CD4-positive, alpha-beta T cell (primary cell): ENCODE measurements at regions not wholly inside any gene's neighbourhood (a gene's known extent, or its start where the extent isn't known, plus 50 kb on each side); places are given as distances from the start of the nearest gene placed in this dataset.

Source experiments
- ATAC-seq: fragments of 200-7000 bp; cut with Tn5 transposase; one replicate; pipeline ENCODE4 v1.10.0; 2022; ENCODE audit warnings: mild to moderate bottlenecking; ENCODE audit not compliant: poor library complexity
- CTCF ChIA-PET: fragments of 350-600 bp; sonication (Branson Sonifier 250); formaldehyde crosslinking; loops from one replicate; lab custom pipeline; 2021; ENCODE audit warnings: antibody characterized with exemption, inconsistent platforms; lab: Charles Lee
- POLR2A ChIA-PET: fragments of 350-600 bp; sonication (Branson Sonifier 250); formaldehyde crosslinking; loops from one replicate; lab custom pipeline; 2021; ENCODE audit warnings: antibody characterized with exemption, inconsistent platforms; lab: Charles Lee
- DNase-seq, 14 experiments: peaks; one replicate each; pipeline ENCODE4 v3.0.0-alpha.2; 2013 to 2020; ENCODE audit warnings: mixed read lengths in 2 of 14
- H3K27ac ChIP-seq, 2 donors: one replicate each; pipeline versions ENCODE4 v1.5.1 to v1.7.0; 2013; ENCODE audit warnings: low read length in 2 of 2, low read depth in 1 of 2, mild to moderate bottlenecking in 1 of 2
- H3K27me3 ChIP-seq, 2 experiments: 1 replicate in 1 of 2; 2 replicates in 1 of 2; pipeline versions ENCODE4 v1.6.1 to v1.7.0; 2013; ENCODE audit warnings: low read length in 2 of 2, control low read depth in 1 of 2, mild to moderate bottlenecking in 1 of 2, moderate library complexity in 1 of 2; ENCODE audit not compliant: insufficient read depth in 2 of 2, control insufficient read depth in 1 of 2
- H3K36me3 ChIP-seq: one replicate; pipeline ENCODE4 v1.6.1; 2013; ENCODE audit warnings: low read length, control low read depth; ENCODE audit not compliant: insufficient read depth
- H3K4me1 ChIP-seq: one replicate; pipeline ENCODE4 v1.6.1; 2013; ENCODE audit warnings: low read length, control low read depth; ENCODE audit not compliant: insufficient read depth
- H3K4me3 ChIP-seq: one replicate; pipeline ENCODE4 v1.5.1; 2013; ENCODE audit warnings: mild to moderate bottlenecking, low read length, moderate library complexity
- H3K9me3 ChIP-seq, 2 experiments: 1 replicate in 1 of 2; 2 replicates in 1 of 2; pipeline versions ENCODE4 v1.6.1 to v1.7.0; 2013; ENCODE audit warnings: low read length in 2 of 2, mild to moderate bottlenecking in 2 of 2, control low read depth in 1 of 2, moderate library complexity in 1 of 2; ENCODE audit not compliant: control insufficient read depth in 1 of 2, insufficient read depth in 1 of 2
- H3K27ac Mint-ChIP-seq: one replicate; pipeline ENCODE4 v1.8.0; 2020; ENCODE audit warnings: mixed read lengths
- H3K27me3 Mint-ChIP-seq: one replicate; pipeline ENCODE4 v1.8.0; 2021; ENCODE audit warnings: mixed read lengths
- H3K36me3 Mint-ChIP-seq: one replicate; pipeline ENCODE4 v1.8.0; 2021; ENCODE audit warnings: low read depth, mixed read lengths
- H3K4me1 Mint-ChIP-seq: one replicate; pipeline ENCODE4 v1.8.0; 2021; ENCODE audit warnings: low read depth, mixed read lengths
- H3K4me3 Mint-ChIP-seq: one replicate; pipeline ENCODE4 v1.8.0; 2020; ENCODE audit warnings: mild to moderate bottlenecking, mixed read lengths
- H3K9me3 Mint-ChIP-seq: one replicate; pipeline ENCODE4 v1.8.0; 2020; ENCODE audit warnings: mixed read lengths
- intact Hi-C, 2 experiments: fragments of 100-400 bp; cut with DNase I in 1 of 2; cut with micrococcal nuclease in 1 of 2; formaldehyde crosslinking; loops; one replicate each; pipeline versions ENCODE4 v1.15.1 to v1.9.0; 2023 to 2025; cut with DNase I, micrococcal nuclease
- TF ChIP-seq, protein P1 (sequence below): fragments of 200-600 bp; IDR thresholded peaks from one replicate; pipeline ENCODE4 v1.8.0; 2022; ENCODE audit warnings: antibody characterized with exemption, mild to moderate bottlenecking

DNA sequence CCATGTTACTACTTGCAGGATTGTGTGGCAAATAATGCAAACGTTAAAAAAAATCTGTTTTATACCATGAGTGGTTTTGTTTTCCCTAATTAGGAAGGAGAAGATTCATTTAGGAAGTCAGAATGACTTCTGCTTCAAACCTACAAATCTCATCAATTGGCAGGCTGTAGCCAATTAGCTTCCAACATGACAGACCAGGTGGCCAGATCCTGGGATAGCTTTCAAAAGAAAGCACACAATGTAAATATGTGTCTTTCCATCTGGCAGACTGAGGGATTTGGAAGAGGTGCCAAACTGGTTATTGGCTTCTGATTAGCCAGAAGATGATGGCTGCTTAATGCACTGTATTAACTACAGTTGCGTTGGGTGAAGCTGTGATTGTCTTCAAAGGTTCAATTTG is 432.8 kb downstream of the ANKRD50 start:
- Mint-ChIP-seq H3K27ac (no peak overlapping the region), H3K36me3 (no peaks in the 10 kb centered on the region), H3K4me3 (no peak overlapping the region), H3K9me3 (no peaks in the 10 kb centered on the region), H3K27me3 (no peaks in the 10 kb centered on the region), H3K4me1 (no peaks in the 10 kb centered on the region)
- H3K4me3 ChIP-seq, result no peak overlapping the region
- DNase-seq (no peak), ATAC-seq (no peak)
- H3K27ac ChIP-seq, result no peak overlapping the region
- H3K36me3 ChIP-seq, result no peaks in the 10 kb centered on the region
- H3K4me1 ChIP-seq, result no peaks in the 10 kb centered on the region
- ChIA-PET POLR2A (no interaction called here), CTCF (no interaction called here)
- H3K27me3 ChIP-seq, result no peaks in the 10 kb centered on the region
- H3K9me3 ChIP-seq, result no peaks in the 10 kb centered on the region
- intact Hi-C loops, result no loop called here
- TF ChIP-seq, protein P1, sequence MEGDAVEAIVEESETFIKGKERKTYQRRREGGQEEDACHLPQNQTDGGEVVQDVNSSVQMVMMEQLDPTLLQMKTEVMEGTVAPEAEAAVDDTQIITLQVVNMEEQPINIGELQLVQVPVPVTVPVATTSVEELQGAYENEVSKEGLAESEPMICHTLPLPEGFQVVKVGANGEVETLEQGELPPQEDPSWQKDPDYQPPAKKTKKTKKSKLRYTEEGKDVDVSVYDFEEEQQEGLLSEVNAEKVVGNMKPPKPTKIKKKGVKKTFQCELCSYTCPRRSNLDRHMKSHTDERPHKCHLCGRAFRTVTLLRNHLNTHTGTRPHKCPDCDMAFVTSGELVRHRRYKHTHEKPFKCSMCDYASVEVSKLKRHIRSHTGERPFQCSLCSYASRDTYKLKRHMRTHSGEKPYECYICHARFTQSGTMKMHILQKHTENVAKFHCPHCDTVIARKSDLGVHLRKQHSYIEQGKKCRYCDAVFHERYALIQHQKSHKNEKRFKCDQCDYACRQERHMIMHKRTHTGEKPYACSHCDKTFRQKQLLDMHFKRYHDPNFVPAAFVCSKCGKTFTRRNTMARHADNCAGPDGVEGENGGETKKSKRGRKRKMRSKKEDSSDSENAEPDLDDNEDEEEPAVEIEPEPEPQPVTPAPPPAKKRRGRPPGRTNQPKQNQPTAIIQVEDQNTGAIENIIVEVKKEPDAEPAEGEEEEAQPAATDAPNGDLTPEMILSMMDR, result no peak

DNA sequence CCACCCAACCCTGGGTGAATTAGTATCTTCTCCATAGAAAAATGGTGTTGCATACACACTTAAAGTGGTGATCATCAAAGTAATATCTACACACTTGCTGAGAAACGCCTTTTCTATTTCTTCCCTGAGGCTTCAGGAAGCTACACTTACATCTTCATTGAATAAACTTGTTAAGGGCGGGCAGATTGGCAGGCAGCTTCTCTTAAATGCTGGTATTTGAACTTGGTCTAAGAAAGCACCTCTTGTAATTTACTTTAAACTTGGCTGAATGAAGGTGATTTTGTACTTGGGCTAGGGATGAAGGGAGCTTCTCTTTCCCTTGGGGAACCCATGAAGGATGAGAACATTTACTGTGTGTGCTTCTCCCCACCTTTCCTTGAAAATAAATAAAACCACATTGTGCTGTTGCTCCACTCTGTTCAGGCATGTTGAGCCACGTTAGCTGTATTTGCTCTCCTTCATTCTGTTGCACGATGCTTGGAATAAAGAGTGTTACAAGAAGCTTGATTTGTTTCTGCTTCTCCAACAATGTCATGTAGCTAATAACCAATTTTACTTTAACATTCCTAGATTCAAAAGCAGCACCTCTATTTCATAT is 430.1 kb downstream of the ANKRD50 start:
- POLR2A ChIA-PET, result interaction anchor here (0.6 kb wide), 1 partner anchor 38 kb away, joined by 4 read pairs; no protein-coding TSS in a partner anchor
- TF ChIP-seq, protein P1, result no peak

DNA sequence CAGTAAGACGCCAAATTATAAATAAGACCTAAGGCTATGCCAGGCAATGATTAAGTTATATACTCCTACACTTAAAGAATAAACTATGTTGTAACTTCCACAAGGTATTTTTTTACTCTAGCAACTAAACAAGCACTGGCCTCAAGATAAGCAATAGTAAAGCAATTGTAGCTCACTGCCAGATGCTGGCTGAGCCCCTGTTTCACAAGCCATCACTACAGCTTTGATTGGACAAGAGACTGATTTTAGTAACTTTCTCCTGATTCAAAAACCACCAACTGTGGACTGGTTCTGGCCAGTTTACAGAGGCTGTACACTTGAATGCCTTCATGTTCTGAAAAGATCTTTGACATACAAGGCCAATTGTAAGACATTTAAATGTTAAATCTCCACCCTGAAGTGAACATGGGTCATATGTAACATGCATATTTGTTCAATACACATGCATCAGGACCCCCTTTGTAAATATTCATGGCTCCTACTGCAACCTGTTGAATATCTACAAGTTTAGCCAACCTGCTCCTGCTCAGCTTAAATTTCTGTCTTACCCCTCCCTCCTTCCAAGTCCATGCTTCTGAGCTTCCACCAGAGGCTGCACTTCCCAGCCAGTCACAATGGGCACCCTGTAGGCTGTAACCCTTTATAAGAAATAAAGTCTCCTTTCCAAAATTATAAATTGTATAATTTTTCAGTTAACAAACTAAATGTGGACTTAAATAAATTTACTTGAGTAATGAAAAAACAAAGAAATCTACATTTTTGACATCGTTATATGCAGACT is 423.6 kb downstream of the ANKRD50 start:
- POLR2A ChIA-PET, result no interaction called here
- Histone ChIP-seq H3K4me1 (no peaks in the 10 kb centered on the region), H3K36me3 (no peaks in the 10 kb centered on the region), H3K4me3 (no peak overlapping the region), H3K27me3 (no peaks in the 10 kb centered on the region), H3K27ac (no peak overlapping the region), H3K9me3 (no peaks in the 10 kb centered on the region)
- H3K36me3 Mint-ChIP-seq, result no peaks in the 10 kb centered on the region
- H3K27ac Mint-ChIP-seq, result no peak overlapping the region
- H3K27me3 Mint-ChIP-seq, result peaks cover 15% of the 10 kb centered on the region
- TF ChIP-seq, protein P1, result no peak
- DNase-seq (no peak), ATAC-seq (no peak)
- CTCF ChIA-PET, result no interaction called here
- intact Hi-C loops, result no loop called here
- H3K9me3 Mint-ChIP-seq, result peaks cover 4% of the 10 kb centered on the region
- no peak overlapping the region for H3K4me3 Mint-ChIP-seq
- no peaks in the 10 kb centered on the region for H3K4me1 Mint-ChIP-seq

More for the DNA sequence above, 430.1 kb downstream of the ANKRD50 start:
- no peaks in the 10 kb centered on the region for H3K4me1 ChIP-seq
- no peak overlapping the region for H3K4me3 ChIP-seq
- H3K4me3 Mint-ChIP-seq, result no peak overlapping the region
- no peak overlapping the region for H3K27ac ChIP-seq
- no peaks in the 10 kb centered on the region for H3K9me3 Mint-ChIP-seq
- H3K36me3 Mint-ChIP-seq, result no peaks in the 10 kb centered on the region
- intact Hi-C loops, result no loop called here
- no peaks in the 10 kb centered on the region for H3K27me3 ChIP-seq
- H3K9me3 ChIP-seq, result no peaks in the 10 kb centered on the region
- CTCF ChIA-PET, result interaction anchor here (0.5 kb wide), 1 partner anchor 641 kb away, joined by 3 read pairs; no protein-coding TSS in a partner anchor
- ATAC-seq (no peak), DNase-seq (no peak)
- no peaks in the 10 kb centered on the region for H3K27me3 Mint-ChIP-seq
- no peaks in the 10 kb centered on the region for H3K36me3 ChIP-seq
- H3K4me1 Mint-ChIP-seq, result no peaks in the 10 kb centered on the region
- H3K27ac Mint-ChIP-seq, result no peak overlapping the region
